ENCODE measurements at regions not wholly inside any gene's neighbourhood (a gene's known extent, or its start where the extent isn't known, plus 50 kb on each side); places are given as distances from the start of the nearest gene placed in this dataset.

GRCh38 chr11:37612146-37612545 lies 1014.1 kb upstream of the RAG2 start:
- POLR2A ChIA-PET: no interaction called here
- H3K4me3 ChIP-seq (ENCODE audit: low read depth in 2 of 2, low read length in 2 of 2): no peak overlapping the region
- intact Hi-C loops (cut with micrococcal nuclease; ENCODE audit: unreplicated experiment): no loop called here
- CTCF ChIA-PET: no interaction called here
- no peak overlapping the region for H3K27ac ChIP-seq (ENCODE audit: low read length)
- no peaks in the 10 kb centered on the region for H3K27me3 ChIP-seq (ENCODE audit: control insufficient read depth, insufficient read depth, low read length)
- H3K4me1 ChIP-seq (ENCODE audit: control insufficient read depth, insufficient read depth, low read length): no peaks in the 10 kb centered on the region
- H3K36me3 ChIP-seq (ENCODE audit: control insufficient read depth, insufficient read depth, low read length): no peaks in the 10 kb centered on the region
- TF ChIP-seq CTCF (IDR thresholded peaks at IDR 0.05) (no peak), POLR2AphosphoS5 (IDR thresholded peaks at IDR 0.05; ENCODE audit: low read depth, low read length) (no peak), TCF7L2 (IDR thresholded peaks at IDR 0.05; ENCODE audit: low read depth, low read length) (no peak), SIN3A (IDR thresholded peaks at IDR 0.05; ENCODE audit: borderline replicate concordance, insufficient read depth, low read depth, low read length) (no peak), REST (IDR thresholded peaks at IDR 0.05; ENCODE audit: insufficient read depth in 1 of 2, low read depth in 2 of 2, low read length in 1 of 2) (no peak)
- no TSS peak for BruUV-seq (replicated peaks)
- ATAC-seq: no peak
- in situ Hi-C loops (cut with HindIII; ENCODE audit: low pct_unique_long_range_greater_than_20kb, low sequenced_read_pairs): no loop called here
- no peaks in the 10 kb centered on the region for H3K9me3 ChIP-seq (ENCODE audit: control insufficient read depth, insufficient read depth, low read depth, low read length)
- DNase-seq (ENCODE audit: low read depth, low spot score): no peak

- CTCF ChIA-PET: no interaction called here
- intact Hi-C loops (cut with micrococcal nuclease; ENCODE audit: unreplicated experiment): no loop called here
Measured at GRCh38 chr11:37605229-37605628, 1007.2 kb upstream of the RAG2 start.

More at GRCh38 chr11:37605229-37605628, 1007.2 kb upstream of the RAG2 start:
- in situ Hi-C loops (cut with HindIII; ENCODE audit: low pct_unique_long_range_greater_than_20kb, low sequenced_read_pairs): no loop called here
- BruUV-seq (replicated peaks): no TSS peak
- Histone ChIP-seq H3K27me3 (ENCODE audit: control insufficient read depth, insufficient read depth, low read length) (no peaks in the 10 kb centered on the region), H3K36me3 (ENCODE audit: control insufficient read depth, insufficient read depth, low read length) (no peaks in the 10 kb centered on the region), H3K4me1 (ENCODE audit: control insufficient read depth, insufficient read depth, low read length) (no peaks in the 10 kb centered on the region), H3K27ac (ENCODE audit: low read length) (no peak overlapping the region), H3K4me3 (ENCODE audit: low read depth in 2 of 2, low read length in 2 of 2) (no peak overlapping the region), H3K9me3 (ENCODE audit: control insufficient read depth, insufficient read depth, low read depth, low read length) (no peaks in the 10 kb centered on the region)
- ATAC-seq (no peak), DNase-seq (ENCODE audit: low read depth, low spot score) (no peak)
- TF ChIP-seq POLR2AphosphoS5 (IDR thresholded peaks at IDR 0.05; ENCODE audit: low read depth, low read length) (no peak), SIN3A (IDR thresholded peaks at IDR 0.05; ENCODE audit: borderline replicate concordance, insufficient read depth, low read depth, low read length) (no peak), REST (IDR thresholded peaks at IDR 0.05; ENCODE audit: insufficient read depth in 1 of 2, low read depth in 2 of 2, low read length in 1 of 2) (no peak), CTCF (IDR thresholded peaks at IDR 0.05) (no peak), TCF7L2 (IDR thresholded peaks at IDR 0.05; ENCODE audit: low read depth, low read length) (no peak)
- POLR2A ChIA-PET: no interaction called here

Measured in Panc1 (cell line).